Muscle of arm (tissue), 1 donor: ENCODE measurements at regions not wholly inside any gene's neighbourhood (a gene's known extent, or its start where the extent isn't known, plus 50 kb on each side); places are given as distances from the start of the nearest gene placed in this dataset.
"Not testable (repeated sequence)": the region's sequence is repeated elsewhere in the genome, so short reads cannot be mapped to it uniquely, and the experiment has no call there.

Experiments
- DNase-seq: peaks from one replicate; pipeline ENCODE4 v3.0.0-alpha.2; 2013

DNA sequence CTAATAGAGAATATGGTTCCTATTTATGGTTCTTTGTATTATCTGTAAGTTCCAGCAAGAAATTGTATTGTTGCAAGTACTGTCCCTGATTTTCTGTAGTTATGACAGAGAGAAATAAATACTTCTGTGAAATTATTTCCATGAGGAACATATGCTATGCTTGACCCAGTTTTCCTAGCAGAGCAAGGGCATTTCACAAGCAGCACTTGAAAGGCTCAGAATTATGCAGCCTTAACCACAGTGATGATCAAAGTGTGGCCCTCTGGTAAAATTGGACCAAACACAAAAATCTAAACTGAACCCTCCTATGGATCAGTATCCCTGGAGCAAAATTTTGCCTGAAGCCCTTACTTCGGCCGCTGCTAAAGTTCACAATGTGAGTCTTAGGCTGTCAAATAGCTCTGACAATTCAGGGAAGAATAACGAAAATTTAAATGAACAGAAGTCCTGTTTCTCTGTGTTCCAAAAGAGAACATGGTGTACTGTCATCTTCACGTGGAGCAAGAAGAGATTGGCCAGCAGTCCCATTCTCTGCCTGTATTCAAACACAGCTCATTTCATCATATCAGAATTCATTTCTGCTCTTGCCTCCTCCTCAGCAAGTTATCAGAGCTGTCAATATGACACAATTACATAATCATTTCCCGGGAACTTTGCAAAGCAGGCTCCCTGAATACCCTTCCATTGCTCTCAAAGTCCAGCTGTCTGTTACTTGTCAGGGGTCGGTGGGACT lies 471.9 kb downstream of the RPS29 start:
- DNase-seq = no peak

DNA sequence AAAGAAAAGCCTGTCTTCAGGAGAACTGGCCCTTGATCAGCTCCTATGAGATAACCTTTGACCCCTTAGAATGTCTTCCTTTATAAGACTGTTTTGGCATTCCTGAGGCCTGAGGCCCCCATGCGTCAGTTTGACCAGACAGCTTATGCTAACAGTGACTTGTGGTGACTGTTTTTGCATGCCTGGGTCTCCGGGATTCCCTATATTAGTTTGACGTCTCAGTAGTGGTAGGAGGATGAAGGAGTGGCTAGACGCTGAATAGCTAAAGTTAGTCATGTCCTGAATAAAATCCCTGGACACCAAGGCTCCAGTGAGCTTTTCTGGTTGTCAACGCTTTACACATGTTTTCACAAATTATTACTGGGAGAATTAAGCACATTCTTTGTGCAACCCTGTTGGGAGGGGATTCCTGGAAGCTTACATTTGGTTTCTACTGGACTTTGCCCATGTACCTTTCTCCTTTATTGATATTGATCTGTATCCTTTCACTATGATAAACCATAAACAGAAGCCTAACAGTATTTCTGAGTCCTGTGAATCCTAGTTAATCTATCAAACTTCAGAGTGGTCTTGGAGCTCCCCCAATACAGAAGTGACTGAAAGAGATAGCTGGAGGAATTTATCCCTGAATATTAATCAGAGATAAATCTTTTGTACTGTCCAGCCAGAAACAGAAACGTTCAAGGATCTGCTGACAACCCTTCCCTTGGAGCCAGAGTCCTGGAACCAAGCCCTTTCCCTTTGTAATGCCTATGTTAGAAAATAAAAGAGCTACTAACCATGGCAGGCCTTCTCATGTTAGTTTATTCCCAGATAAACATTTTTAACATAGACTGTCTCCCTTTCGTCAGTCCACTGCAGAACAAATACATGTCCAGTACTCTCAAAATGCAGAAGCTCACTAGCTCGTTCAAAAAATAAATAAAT lies 479.2 kb downstream of the RPS29 start:
- no peak for DNase-seq

DNA sequence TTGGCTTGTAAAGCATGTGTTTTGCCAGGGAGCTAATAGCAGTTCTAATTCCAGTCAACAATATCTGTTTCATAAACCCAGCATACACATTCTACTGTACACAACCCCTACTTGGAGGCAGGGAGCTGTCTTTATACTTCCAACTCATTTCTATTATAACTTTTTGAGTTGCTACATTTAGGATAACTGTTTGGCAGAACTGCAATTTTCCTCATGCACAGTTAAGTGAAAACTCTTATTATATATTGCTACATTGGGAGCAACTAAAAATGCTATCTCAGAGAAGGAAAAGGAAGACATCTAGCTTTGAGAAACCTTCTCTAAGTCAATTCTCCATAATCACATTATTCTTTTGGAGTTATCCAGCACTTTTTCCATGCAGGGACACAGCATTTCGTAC lies 480.2 kb downstream of the RPS29 start:
- no peak for DNase-seq

DNA sequence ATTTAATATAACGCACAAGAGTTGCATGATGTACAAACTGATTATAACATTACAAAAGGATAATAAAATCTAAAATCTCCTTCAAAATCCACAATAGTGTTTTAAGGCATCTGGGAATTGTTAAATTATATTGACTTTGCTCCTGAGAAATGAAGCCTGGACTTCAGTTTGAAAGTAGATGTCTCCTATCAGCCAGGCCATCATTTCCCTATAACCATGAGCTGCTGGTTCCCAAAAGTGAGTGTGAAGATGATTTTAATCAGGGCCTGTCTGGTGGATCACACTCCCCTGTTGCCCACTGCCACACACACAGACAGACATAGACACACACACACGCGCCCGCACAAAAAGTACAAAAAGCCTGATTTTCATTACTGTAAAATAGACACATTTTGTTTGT lies 480.7 kb downstream of the RPS29 start:
- DNase-seq = no peak

DNA sequence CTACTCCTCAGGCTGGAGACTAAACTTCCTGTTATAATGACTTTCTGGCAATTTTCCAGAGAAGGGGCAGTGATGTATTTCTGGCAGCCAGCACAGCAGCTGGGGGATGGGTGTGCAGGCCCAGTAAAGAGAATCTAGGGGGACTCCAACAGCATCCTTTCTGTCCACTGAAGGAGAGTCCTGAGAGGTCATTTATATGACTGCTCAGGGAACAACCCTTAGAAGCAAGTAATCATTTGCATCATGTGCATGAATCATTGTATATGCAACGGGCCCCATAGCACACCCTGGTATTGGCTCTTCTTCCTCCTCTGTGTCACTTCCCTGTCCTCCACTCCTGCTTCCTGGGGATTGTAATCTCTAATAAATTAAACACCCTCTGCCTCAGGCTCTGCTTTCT lies 493.8 kb downstream of the RPS29 start:
- no peak for DNase-seq

DNA sequence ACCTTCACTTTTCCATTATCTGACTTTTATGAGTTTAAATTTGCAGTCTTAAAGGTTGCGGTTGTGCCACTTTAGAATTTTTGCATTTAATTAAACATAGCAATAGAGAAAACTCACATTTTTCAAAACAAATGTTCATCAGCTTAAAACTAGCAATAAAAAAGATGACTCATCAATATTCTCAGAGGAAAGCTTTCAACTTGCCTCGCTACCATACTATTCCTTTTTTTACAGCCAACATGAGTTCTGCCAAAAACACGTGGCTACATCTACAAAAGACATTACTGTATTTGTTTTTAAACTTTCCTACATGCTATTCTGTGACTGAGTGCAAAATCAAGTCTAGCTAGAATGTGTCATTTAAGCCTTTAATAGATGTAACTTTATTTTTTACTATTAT lies 497.1 kb downstream of the RPS29 start:
- peak; percentile 15 for DNase-seq

DNA sequence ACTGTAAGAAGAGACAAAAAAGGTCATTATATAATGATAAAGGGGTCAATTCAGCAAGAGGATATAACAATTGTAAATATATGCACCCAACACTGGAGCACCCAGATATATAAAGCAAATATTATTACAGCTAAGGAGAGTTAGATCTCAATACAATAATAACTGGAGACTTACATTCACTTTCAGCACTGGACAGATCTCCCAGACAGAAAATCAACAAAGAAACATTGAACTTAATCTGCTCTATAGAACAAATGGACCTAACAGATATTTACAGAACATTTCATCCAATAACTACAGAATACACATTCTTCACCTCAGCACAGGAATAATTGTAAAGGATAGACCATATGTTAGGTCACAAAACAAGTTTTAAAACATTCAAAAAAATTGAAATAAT lies 512.9 kb downstream of the RPS29 start:
- DNase-seq = not testable (repeated sequence)

DNA sequence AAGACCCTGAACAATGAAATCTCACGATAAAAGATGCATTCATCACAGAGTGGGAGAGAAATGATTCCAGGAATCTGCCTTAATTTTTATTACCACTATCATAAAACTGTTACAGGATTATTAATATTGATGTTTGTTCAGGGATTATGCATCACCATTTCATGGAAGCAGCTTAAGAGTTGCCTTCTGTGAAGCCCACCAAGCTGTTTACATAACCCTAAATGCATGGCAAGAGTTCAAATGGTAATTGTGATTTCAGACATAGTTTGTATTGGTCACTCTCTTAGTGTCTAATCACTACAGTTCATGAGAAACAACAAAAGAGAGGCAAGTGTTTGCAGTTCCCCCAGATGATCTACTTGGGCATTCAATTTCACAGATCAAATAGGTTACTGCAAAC lies 527.7 kb downstream of the RPS29 start:
- DNase-seq = no peak

DNA sequence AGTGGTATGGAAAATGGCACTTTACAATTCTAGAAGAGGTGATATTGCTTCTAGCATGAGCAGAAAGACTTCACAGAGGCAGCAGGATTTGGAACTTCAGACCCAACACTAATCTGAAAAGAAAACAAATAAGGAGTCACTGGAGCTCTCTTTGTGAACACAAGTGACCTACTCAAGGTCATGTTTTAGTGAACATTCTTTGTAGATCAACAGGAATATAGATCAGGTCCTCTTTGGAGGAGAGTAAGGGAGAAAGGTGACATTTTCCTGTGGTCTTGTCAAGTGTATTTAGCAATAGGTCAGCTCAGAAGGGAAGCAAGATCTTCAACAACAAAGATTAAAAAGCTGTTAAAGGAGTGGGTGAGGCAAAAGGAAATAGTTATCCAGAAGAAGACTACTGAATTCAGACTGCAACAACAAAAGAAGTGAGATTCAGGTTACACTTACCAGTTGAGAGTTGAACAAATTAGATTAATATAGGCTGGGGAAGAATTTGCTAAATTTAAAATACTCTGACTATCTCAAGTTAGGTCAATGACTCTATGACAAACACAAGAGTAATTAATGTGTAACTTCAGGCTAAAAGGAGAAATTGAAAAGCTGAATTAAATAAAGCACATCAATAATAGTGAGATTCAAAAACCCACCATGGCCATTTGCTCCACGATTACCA lies 528.2 kb downstream of the RPS29 start:
- no peak for DNase-seq

DNA sequence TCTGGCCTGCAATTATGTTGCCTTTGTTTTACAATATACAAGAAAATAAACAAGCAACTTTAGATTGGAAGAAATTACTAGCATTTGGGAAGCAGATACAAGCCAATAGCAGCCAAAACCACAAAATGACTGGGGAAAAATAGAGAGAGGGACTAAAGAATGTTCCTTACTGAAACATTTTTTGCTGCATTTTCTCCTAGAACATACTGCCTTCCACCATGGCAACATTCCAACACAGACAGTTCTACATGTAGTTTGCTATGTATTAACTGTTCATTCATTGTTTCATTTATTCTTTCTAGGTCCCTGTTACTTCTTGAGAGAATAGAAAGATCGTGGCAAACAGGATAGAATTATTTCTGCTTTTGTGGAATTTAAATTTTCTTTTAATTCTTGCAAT lies 530.2 kb downstream of the RPS29 start:
- DNase-seq = no peak

DNA sequence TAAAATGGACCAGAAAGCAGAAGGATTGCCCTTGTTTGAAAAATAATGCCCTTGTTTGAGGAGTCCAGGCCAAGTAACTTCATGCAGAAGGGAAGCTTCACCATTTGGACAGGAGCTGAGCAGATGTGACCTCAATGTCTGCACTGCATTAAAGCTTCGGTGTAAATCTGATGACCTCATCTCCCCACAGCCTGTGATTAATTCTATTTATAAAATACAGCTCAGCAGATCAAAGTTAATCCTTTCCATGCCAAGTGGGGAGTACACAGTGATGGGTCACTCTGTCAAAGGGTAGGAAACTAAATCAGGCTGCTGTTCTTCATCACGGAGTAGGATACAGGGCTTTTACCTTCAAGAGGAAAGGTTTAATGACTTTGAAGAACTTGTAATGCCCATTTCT lies 533.7 kb downstream of the RPS29 start:
- DNase-seq = peak; percentile 27

DNA sequence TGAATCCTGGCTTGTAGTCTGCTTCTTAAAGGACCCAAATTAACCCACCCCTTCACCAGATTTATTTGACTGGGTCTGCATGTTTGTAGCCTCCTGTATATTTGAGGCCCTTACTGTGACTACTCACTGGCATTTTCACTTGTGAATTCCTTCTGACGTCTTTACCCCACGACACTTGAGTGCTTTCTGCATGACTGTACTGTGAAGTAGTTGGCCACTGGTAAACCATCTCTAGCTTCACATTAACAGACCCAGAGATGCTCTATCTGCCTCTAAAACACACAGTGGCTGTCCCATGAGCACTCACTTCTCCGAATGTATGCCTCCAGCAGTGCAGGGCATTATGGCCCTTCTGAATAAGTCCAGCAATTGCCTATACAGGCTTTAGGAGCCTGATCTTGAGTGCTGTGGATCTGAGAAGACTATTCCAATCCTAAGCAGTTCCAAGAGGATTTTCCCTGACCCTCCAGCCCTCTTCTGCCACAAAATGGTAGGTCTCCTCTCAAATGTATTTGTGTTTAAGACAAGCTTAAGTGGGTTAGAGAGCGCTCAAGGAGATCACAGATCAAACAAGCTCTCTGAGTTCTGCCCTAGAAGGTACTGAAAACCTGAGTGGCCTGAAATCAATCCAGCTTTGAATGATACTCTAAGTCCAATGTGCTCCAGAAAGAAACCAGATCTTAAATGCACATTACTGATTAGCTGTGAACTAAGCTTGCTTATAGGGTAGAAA lies 534.7 kb downstream of the RPS29 start:
- DNase-seq = no peak

DNA sequence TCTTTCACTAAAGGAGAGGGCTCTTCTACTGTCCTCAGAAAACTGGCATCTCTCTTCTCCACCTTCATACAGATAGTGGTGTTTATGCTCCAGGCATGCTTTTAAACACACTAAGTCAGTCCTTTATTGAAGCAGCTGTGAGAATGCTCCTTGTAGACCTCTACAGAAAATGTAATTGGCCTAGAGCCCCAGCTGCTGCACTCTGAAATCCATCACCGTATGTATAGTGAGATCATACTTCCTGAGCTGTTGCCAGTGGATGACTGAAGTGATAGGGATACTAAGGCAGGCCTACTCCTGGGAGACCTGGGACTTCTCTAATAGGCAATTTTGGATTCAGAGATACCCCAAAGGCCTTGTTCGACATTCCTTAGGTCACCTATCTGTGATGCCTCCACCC lies 535.4 kb downstream of the RPS29 start:
- DNase-seq = peak; percentile 72

DNA sequence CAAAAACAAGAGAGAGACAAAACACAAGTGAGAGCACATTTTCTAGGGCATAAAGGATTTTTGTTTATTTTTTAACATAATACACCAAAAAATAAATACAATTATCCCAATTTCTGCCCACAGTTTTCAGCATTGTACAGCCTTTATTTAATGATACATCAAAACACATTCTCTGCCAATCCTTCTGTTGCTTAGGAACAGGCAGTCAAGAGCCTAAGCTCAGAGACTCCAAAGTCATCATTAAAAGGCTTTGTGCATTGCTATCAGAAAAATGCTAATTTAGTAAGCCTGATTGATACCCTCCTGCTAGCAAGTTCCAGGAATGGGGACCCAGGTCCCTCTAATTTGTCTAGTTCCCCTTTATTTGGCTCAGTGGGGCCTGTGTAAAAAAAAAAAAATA lies 536.5 kb downstream of the RPS29 start:
- DNase-seq = no peak

DNA sequence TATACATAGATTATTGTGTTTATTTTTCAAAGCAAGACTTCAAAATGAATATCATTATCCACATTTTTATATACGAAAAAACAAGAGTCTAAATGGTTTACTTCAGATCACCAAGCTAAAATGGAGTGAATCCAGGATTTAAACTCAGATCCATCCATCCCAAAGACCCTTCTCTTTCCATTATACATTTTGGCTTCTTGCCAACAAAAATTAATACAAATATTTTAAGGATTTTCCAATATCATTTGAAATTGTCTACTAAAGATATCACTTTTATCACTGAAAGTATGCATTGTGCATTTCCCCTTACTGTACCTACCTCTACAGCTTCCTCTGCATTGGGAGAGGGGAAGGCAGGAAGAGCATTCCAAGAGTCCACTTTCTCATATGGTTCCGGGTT lies 541.2 kb downstream of the RPS29 start:
- DNase-seq = no peak

DNA sequence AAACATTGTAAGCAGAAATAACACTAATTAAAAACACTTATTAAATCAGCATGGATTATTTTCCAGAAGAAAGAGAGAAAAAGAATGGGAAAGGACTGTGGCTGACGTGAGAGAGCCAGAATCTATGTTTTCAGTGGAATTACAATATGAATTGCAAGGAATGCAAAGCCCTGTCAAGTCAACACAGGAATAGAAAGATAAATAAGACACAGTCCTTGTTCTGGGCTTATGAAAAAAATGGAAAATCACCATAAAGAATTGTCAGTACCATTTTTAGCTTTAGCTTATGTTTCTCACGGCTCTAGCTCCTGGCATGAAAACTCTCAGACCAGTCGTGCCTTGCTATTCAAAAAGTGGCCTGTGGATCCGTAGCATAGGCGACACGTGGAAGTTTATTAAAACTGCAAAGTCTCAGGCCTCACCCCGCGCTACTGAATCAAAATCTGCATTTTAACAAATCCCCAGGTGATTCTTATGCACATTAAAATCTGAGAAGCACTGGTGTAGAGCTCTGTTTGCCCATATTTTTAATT lies 549.1 kb downstream of the RPS29 start:
- no peak for DNase-seq

DNA sequence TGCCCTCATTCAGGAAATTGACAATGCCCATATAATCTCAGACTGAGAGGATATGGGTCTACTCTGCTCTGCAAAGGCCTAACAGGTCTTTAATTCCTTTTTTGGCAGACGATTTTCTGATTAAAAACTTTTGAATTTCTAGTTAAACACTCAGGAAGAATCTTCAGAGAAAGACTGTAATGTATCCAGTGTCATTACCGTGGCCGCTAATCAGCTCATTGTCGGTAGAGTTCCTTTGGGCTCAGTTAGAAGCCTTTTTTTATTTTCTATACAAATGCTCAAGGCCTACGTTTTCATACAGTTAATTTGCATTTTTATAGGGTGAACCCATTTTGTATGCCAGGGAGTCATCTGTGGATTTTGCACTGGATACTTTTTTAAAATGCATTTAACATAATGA lies 549.9 kb downstream of the RPS29 start:
- DNase-seq = no peak

DNA sequence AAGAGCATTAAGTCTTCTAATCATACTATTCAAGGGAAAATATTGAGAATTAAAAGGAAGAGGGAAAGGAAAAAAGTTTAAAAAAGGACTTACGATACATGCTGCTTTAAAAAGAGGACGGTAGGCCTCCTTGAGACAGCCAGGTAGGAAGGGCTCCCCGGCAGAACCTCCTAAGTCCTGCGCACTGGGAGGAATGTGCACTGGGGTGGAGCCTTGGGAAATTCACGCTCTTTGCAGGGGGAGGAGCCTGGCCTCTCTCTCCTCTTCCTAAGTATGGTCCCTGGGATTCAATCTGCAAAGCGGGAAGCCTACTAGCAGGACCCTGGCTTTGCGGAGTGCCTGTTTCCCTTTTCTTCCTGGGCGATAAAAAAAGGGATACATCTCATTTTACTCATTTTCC lies 553.0 kb downstream of the RPS29 start:
- DNase-seq = no peak

DNA sequence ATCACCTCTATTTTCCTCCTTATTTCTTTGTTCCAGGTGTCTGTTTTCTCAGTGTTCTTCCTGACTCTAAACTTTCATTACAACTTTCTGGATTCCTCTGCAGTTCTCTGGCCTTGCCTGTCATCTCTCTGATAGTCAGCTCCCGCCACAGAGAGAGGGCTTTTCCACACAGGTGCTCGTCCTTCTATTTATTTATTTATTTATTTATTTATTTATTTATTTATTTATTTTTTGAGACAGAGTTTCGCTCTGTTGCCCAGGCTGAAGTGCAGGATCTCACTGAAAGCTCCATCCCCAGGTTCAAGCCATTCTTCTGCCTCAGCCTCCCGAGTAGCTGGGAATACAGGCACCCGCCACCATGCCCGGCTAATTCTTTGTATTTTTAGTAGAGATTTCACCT lies 554.5 kb downstream of the RPS29 start:
- not testable (repeated sequence) for DNase-seq

DNA sequence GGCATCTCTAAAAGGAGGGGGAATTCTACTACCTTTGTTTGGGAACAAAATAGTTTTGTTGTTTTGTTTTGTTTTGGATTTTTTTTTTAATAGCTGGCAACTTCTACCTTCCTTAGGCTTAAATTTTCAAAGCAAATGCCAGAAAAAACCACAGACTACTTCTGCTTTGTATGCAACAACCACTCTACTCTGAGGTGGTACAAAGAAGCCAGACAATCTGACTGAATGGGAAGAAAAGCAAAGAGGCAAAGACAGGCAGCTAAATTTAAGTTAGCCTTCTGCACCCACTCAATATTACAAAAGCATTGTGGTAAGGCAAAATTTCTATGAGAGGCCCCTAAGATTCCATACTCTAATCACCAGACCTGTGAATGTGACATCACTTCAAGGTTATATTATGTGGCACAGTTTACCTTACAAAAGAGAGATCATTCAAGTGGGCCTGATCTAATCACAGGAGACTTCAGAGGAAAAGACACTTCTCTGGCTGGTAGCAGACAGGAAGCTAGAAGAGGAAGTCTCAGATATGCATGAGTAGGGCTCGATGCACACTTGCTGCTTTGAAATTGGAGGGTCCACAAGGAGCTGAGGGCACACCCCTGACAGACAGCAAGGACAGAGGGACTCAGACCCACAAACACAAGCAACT lies 566.6 kb downstream of the RPS29 start:
- DNase-seq = no peak

DNA sequence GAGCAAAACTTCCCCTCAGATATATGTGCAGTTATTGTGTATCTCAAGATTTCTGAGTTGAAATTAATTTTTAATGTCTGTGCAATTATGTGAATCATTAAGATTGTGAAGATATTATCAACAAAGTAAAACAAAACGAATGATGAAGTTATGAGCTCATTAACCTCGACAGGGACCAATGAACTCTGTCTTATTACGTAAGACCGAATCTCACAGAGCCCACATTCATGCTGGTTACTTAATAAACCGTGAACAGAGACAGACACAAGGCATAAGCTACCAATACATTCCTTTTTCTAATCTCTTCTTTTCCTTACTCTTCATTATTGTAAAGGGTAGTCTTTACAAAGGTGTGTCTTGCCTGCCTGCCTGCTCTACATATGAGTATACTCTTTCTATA lies 568.7 kb downstream of the RPS29 start:
- no peak for DNase-seq
